PC-3 (cell line): ENCODE measurements at regions not wholly inside any gene's neighbourhood (a gene's known extent, or its start where the extent isn't known, plus 50 kb on each side); places are given as distances from the start of the nearest gene placed in this dataset.

Experiments used
- ATAC-seq: fragments of 200-7000 bp; cut with Tn5 transposase; 2 replicates; pipeline ENCODE4 v1.9.1; 2020; ENCODE audit warnings: mild to moderate bottlenecking, moderate library complexity
- BruUV-seq: library from RNA; stranded (reverse); fragments of 400-500 nt; replicated peaks from 2 replicates; lab custom pipeline; 2021; lab: Mats Ljungman, UMichigan
- CTCF ChIA-PET: fragments of 300-600 bp; sonication (Branson Sonifier 250); formaldehyde crosslinking; loops from one replicate; lab custom pipeline; 2022; ENCODE audit warnings: antibody characterized with exemption; lab: Charles Lee
- POLR2A ChIA-PET: fragments of 300-600 bp; sonication (Branson Sonifier 250); formaldehyde crosslinking; loops from one replicate; lab custom pipeline; 2022; ENCODE audit warnings: antibody characterized with exemption; ENCODE audit not compliant: unreplicated experiment; lab: Charles Lee
- DNase-seq: peaks from one replicate; pipeline ENCODE4 v3.0.0-alpha.2; 2015
- H2AFZ ChIP-seq: fragments of 300-600 bp; sonication (generic); 2 replicates; pipeline ENCODE4 v1.6.0; 2016; ENCODE audit warnings: antibody characterized with exemption, low read length
- H3F3A ChIP-seq: fragments of 300-600 bp; sonication (generic); one replicate; pipeline ENCODE4 v1.6.0; 2017; ENCODE audit warnings: antibody characterized with exemption, low read length, control low read depth, mild to moderate bottlenecking; ENCODE audit not compliant: unreplicated experiment
- H3K27ac ChIP-seq: fragments of 300-600 bp; sonication (generic); 2 replicates; pipeline ENCODE4 v1.5.1; 2016; ENCODE audit warnings: mild to moderate bottlenecking, low read length
- H3K27me3 ChIP-seq: fragments of 300-600 bp; sonication (generic); 2 replicates; pipeline ENCODE4 v1.6.1; 2016; ENCODE audit warnings: low read length, mixed read lengths
- H3K36me3 ChIP-seq: fragments of 300-600 bp; sonication (generic); 2 replicates; pipeline ENCODE4 v1.6.1; 2016; ENCODE audit warnings: low read depth, mixed run types, low read length, mixed read lengths
- H3K4me1 ChIP-seq: fragments of 300-600 bp; sonication (generic); 2 replicates; pipeline ENCODE4 v1.5.1; 2016; ENCODE audit warnings: low read length; ENCODE audit not compliant: insufficient read depth
- H3K4me2 ChIP-seq: fragments of 300-600 bp; sonication (generic); 2 replicates; pipeline ENCODE4 v1.6.0; 2016; ENCODE audit warnings: low read length
- H3K4me3 ChIP-seq: fragments of 300-600 bp; sonication (generic); 2 replicates; pipeline ENCODE4 v1.5.1; 2016; ENCODE audit warnings: mild to moderate bottlenecking, low read length, mixed read lengths
- H3K79me2 ChIP-seq: fragments of 300-600 bp; sonication (generic); 2 replicates; pipeline ENCODE4 v1.6.1; 2017; ENCODE audit warnings: low read length, mixed read lengths
- H3K9ac ChIP-seq: fragments of 300-600 bp; sonication (generic); 2 replicates; pipeline ENCODE4 v1.6.0; 2016; ENCODE audit warnings: mild to moderate bottlenecking, low read length
- H3K9me2 ChIP-seq: fragments of 300-600 bp; sonication (generic); replicated peaks from 2 replicates; pipeline ENCODE4 v1.6.1; 2016; ENCODE audit warnings: mixed run types, low read length, mixed read lengths
- H3K9me3 ChIP-seq: fragments of 300-600 bp; sonication (generic); 2 replicates; pipeline ENCODE4 v1.6.1; 2016; ENCODE audit warnings: low read length, mixed read lengths
- H4K20me1 ChIP-seq: fragments of 300-600 bp; sonication (generic); 2 replicates; pipeline ENCODE4 v1.6.1; 2016; ENCODE audit warnings: low read length, mixed read lengths
- EZH2 ChIP-seq: fragments of 300-600 bp; sonication (generic); IDR thresholded peaks from one replicate; pipeline ENCODE4 v1.6.1; 2017; ENCODE audit warnings: antibody characterized with exemption, mild to moderate bottlenecking, low read length; ENCODE audit not compliant: unreplicated experiment
- EZH2phosphoT487 ChIP-seq: fragments of 300-600 bp; sonication (generic); IDR thresholded peaks from 2 replicates; pipeline ENCODE4 v1.6.1; 2018; ENCODE audit warnings: mild to moderate bottlenecking, antibody characterized with exemption, low read length, borderline replicate concordance
- intact Hi-C: fragments of 100-400 bp; cut with micrococcal nuclease; formaldehyde crosslinking; loops from 2 replicates; pipeline ENCODE4 v1.9.0; 2023
- TF ChIP-seq, protein P1 (sequence below): fragments of 300-600 bp; sonication (generic); conservative IDR thresholded peaks from 2 replicates; pipeline ENCODE4 v1.5.1; 2017; ENCODE audit warnings: antibody characterized with exemption, low read depth, mild to moderate bottlenecking, low read length

DNA sequence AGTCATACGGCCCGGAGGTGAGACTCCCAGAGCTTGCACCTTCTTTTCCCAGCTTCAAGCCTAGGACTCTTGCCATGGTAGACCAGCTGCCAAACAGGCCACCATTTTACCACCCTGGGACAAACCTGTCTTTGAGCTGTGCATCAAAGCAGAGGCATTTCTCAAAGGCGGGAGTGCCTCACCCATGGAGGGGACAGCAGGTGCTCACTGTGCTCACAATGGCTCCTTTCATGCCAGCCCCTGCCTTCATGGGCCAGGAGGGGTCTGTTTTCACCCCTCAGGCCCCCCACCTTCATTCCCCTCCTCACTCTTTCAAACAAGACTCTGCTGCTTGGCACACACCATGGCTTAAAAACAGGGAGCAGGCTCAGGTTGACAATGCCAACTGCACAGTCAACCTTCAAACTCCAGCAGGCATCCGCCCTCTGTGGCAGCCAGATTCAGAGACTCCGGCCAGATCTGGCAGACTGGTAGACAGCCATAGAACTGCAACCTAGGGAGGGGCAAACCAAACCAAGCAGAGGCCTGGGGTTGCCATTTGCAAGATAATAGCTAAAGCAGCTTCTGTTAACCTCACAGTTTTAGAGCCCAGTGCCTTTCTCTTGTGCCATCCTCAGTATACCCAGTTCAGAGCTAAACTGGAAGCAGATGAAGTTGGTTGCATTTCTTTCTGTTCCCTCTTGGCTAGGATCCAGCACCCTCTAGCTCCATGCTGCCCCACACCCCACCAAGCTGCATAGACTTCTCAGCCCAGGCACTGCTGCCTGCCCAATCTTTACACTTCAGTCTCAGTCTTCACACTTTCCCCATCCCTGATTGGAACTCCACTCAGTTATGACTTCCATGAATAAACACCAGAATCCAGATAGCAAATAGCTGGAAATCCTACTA, 93.9 kb upstream of the SPATA13 start:
- Histone ChIP-seq H3K9me2 (no peaks in the 10 kb centered on the region), H4K20me1 (no peaks in the 10 kb centered on the region), H2AFZ (no peak overlapping the region), H3K27me3 (no peaks in the 10 kb centered on the region), H3K4me3 (no peak overlapping the region), H3K9ac (no peak overlapping the region), H3K79me2 (no peaks in the 10 kb centered on the region), H3K36me3 (no peaks in the 10 kb centered on the region), H3F3A (no peaks in the 10 kb centered on the region), H3K4me1 (peaks cover 8% of the 10 kb centered on the region; the same call in 1 of the 2 replicates), H3K4me2 (no peak overlapping the region), H3K27ac (no peak overlapping the region), H3K9me3 (no peaks in the 10 kb centered on the region)
- DNase-seq, result no peak
- ChIA-PET CTCF (no interaction called here), POLR2A (no interaction called here)
- intact Hi-C loops, result no loop called here
- TF ChIP-seq, protein P1, sequence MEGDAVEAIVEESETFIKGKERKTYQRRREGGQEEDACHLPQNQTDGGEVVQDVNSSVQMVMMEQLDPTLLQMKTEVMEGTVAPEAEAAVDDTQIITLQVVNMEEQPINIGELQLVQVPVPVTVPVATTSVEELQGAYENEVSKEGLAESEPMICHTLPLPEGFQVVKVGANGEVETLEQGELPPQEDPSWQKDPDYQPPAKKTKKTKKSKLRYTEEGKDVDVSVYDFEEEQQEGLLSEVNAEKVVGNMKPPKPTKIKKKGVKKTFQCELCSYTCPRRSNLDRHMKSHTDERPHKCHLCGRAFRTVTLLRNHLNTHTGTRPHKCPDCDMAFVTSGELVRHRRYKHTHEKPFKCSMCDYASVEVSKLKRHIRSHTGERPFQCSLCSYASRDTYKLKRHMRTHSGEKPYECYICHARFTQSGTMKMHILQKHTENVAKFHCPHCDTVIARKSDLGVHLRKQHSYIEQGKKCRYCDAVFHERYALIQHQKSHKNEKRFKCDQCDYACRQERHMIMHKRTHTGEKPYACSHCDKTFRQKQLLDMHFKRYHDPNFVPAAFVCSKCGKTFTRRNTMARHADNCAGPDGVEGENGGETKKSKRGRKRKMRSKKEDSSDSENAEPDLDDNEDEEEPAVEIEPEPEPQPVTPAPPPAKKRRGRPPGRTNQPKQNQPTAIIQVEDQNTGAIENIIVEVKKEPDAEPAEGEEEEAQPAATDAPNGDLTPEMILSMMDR, result no peak
- TF ChIP-seq EZH2 (no peak), EZH2phosphoT487 (no peak)
- no TSS peak for BruUV-seq
- no peak for ATAC-seq

DNA sequence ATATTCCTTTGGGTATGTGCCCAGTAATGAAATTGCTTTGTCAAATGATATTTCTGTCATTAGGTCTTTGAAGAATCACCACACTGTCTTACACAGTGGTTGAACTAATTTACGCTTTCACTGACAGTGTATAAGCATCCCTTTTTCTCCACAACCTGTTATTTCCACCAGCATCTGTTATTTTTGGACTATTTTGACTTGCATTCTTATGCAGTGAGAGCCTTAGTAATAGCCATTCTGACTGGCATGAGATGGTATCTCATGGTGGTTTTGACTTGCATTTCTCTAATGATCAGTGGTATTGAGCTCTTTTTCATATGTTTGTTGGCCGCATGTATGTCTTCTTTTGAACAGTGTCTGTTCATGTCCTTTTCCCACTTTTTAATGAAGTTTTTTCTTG, 92.0 kb upstream of the SPATA13 start:
- ATAC-seq, result no peak
- BruUV-seq, result no TSS peak
- no peaks in the 10 kb centered on the region for H3K79me2 ChIP-seq
- H3K4me2 ChIP-seq, result no peak overlapping the region
- H3K9me2 ChIP-seq, result no peaks in the 10 kb centered on the region
- H3K9me3 ChIP-seq, result no peaks in the 10 kb centered on the region
- TF ChIP-seq, protein P1, result no peak
- TF ChIP-seq EZH2 (no peak), EZH2phosphoT487 (no peak)
- peaks cover 12% of the 10 kb centered on the region; the same call in 1 of the 2 replicates for H3K4me1 ChIP-seq
- no peaks in the 10 kb centered on the region for H3K36me3 ChIP-seq
- no peaks in the 10 kb centered on the region for H3K27me3 ChIP-seq
- no peak overlapping the region for H3K9ac ChIP-seq
- ChIA-PET POLR2A (no interaction called here), CTCF (no interaction called here)
- no peak overlapping the region for H2AFZ ChIP-seq
- no peak overlapping the region for H3K27ac ChIP-seq
- intact Hi-C loops, result no loop called here
- no peaks in the 10 kb centered on the region for H4K20me1 ChIP-seq
- no peak overlapping the region for H3K4me3 ChIP-seq
- H3F3A ChIP-seq, result no peaks in the 10 kb centered on the region
- no peak for DNase-seq

DNA sequence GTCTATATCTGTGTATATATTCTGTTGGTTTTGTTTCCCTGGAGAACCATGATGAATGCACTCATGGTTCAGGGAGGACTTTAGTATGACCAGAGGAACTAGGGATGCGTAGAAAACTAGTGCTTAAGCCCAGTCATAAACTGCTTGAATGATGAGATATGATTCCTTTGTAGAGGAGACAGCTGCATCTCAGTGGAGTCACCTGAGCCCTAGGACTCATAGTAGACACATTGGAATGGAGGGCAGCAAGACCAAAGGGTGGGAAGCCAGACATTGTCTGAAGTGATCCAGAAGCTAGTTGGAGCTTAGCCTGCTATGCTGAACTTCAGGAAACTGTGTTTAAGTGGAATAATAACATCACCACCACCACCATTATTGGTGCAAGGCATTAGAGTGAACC, 89.5 kb upstream of the SPATA13 start:
- Histone ChIP-seq H3K9ac (no peak overlapping the region), H3K9me3 (no peaks in the 10 kb centered on the region), H3K4me3 (no peak overlapping the region), H3K27me3 (no peaks in the 10 kb centered on the region), H3F3A (peaks cover 14% of the 10 kb centered on the region), H3K4me1 (peaks cover 29% of the 10 kb centered on the region), H4K20me1 (no peaks in the 10 kb centered on the region), H3K9me2 (no peaks in the 10 kb centered on the region), H3K36me3 (no peaks in the 10 kb centered on the region), H3K27ac (no peak overlapping the region), H2AFZ (no peak overlapping the region), H3K79me2 (no peaks in the 10 kb centered on the region), H3K4me2 (no peak overlapping the region)
- TF ChIP-seq EZH2phosphoT487, result no peak
- TF ChIP-seq EZH2, result no peak
- TF ChIP-seq, protein P1, result no peak
- ATAC-seq, result no peak
- DNase-seq, result no peak
- POLR2A ChIA-PET, result no interaction called here
- no TSS peak for BruUV-seq
- CTCF ChIA-PET, result no interaction called here
- intact Hi-C loops, result no loop called here
